ENCODE measurements at regions not wholly inside any gene's neighbourhood (a gene's known extent, or its start where the extent isn't known, plus 50 kb on each side); places are given as distances from the start of the nearest gene placed in this dataset.

DNA sequence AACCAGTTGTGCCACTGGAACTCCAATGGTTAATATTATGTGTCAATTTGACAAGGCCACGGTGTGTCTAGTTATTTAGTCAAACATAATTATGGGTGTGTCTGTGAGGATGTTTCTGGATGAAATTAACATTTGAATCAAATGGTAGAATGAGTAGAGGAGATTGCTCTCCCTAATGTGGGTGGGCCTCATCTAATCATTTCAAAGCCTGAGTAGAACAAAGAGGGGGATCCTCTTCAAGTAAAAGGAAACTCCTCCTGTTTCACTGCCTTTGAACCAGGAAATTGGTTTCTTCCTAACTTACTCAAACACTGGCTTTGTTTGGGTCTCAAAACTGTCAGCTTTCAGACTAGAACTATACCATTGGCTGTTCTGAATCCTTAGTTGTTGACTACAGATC, 1692.1 kb downstream of the PCDH19 start:
- H3K4me2 ChIP-seq (ENCODE audit: control insufficient read depth, insufficient read depth), result no peak overlapping the region
- ChIA-PET CTCF (no interaction called here), POLR2A (no interaction called here), SMC1A (ENCODE audit: uncharacterized antibody, unreplicated experiment) (no interaction called here), RAD21 (ENCODE audit: unreplicated experiment) (no interaction called here)
- no peak for ATAC-seq
- H3K36me3 ChIP-seq (ENCODE audit: control insufficient read depth in 2 of 2, insufficient read depth in 2 of 2, low read length in 1 of 2), result no peaks in the 10 kb centered on the region
- no peak overlapping the region for H2AFZ ChIP-seq (ENCODE audit: control insufficient read depth, low read depth, low read length)
- in situ Hi-C loops (cut with MboI), result no loop called here
- H4K20me1 ChIP-seq (ENCODE audit: control insufficient read depth, insufficient read depth), result no peaks in the 10 kb centered on the region
- no TSS peak for BruUV-seq (replicated peaks)
- H3K4me1 ChIP-seq (ENCODE audit: control insufficient read depth, insufficient read depth, low read length), result no peaks in the 10 kb centered on the region
- H3K79me2 ChIP-seq (ENCODE audit: control insufficient read depth, insufficient read depth, low read length), result no peaks in the 10 kb centered on the region
- intact Hi-C loops (cut with micrococcal nuclease; ENCODE audit: unreplicated experiment), result no loop called here
- no peak overlapping the region for H3K27ac ChIP-seq (ENCODE audit: control insufficient read depth, insufficient read depth)
- 0% methylated on average over 1 of the region's 1 CpG for WGBS (ENCODE audit: insufficient coverage, insufficient replicate concordance, low lambda C conversion rate, missing lambda C conversion rate)
- H3K9me3 ChIP-seq (replicated peaks; ENCODE audit: control insufficient read depth, insufficient read depth, low read length), result no peaks in the 10 kb centered on the region
- H3K4me3 ChIP-seq, result no peak overlapping the region
- H3K27me3 ChIP-seq (replicated peaks in 1 of 2; ENCODE audit: control insufficient read depth in 2 of 2, insufficient read depth in 2 of 2, low read length in 1 of 2), result no peaks in the 10 kb centered on the region
- H3K9ac ChIP-seq (ENCODE audit: control insufficient read depth, insufficient read depth, low read length), result no peak overlapping the region
- no peak for FAIRE-seq
- DNase-seq (ENCODE audit: low read depth, low spot score), result no peak
- TF ChIP-seq NFXL1 (IDR thresholded peaks at IDR 0.05; ENCODE audit: borderline replicate concordance) (no peak), SIN3A (IDR thresholded peaks at IDR 0.05; ENCODE audit: low read depth, low read length) (no peak), NR2F1 (conservative IDR thresholded peaks at IDR 0.05) (no peak), SKIL (IDR thresholded peaks at IDR 0.05; ENCODE audit: low read depth, poor library complexity, severe bottlenecking) (no peak), ASH2L (IDR thresholded peaks at IDR 0.05; ENCODE audit: borderline replicate concordance, low read depth) (no peak), SIX5 (IDR thresholded peaks at IDR 0.05; ENCODE audit: low read depth, low read length, severe bottlenecking) (no peak), USF1 (IDR thresholded peaks at IDR 0.05; ENCODE audit: borderline replicate concordance, extremely low read length, insufficient read depth, low read depth, low read length) (no peak), RBBP5 (conservative IDR thresholded peaks at IDR 0.05) (no peak), FOXM1 (IDR thresholded peaks at IDR 0.05; ENCODE audit: low read depth, low read length) (no peak), CHD4 (IDR thresholded peaks at IDR 0.05) (no peak), KLF5 (IDR thresholded peaks at IDR 0.05; ENCODE audit: partially characterized antibody) (no peak), LARP7 (IDR thresholded peaks at IDR 0.05) (no peak), POLR2AphosphoS2 (IDR thresholded peaks at IDR 0.05; ENCODE audit: low read depth, low read length) (no peak), ATF7 (IDR thresholded peaks at IDR 0.05; ENCODE audit: low read depth) (no peak), CREB1 (IDR thresholded peaks at IDR 0.05; ENCODE audit: low read depth) (no peak), RAD51 (IDR thresholded peaks at IDR 0.05) (no peak)
- TF ChIP-seq, protein P1, sequence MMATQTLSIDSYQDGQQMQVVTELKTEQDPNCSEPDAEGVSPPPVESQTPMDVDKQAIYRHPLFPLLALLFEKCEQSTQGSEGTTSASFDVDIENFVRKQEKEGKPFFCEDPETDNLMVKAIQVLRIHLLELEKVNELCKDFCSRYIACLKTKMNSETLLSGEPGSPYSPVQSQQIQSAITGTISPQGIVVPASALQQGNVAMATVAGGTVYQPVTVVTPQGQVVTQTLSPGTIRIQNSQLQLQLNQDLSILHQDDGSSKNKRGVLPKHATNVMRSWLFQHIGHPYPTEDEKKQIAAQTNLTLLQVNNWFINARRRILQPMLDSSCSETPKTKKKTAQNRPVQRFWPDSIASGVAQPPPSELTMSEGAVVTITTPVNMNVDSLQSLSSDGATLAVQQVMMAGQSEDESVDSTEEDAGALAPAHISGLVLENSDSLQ (IDR thresholded peaks at IDR 0.05), result no peak
- TF ChIP-seq, protein P2, sequence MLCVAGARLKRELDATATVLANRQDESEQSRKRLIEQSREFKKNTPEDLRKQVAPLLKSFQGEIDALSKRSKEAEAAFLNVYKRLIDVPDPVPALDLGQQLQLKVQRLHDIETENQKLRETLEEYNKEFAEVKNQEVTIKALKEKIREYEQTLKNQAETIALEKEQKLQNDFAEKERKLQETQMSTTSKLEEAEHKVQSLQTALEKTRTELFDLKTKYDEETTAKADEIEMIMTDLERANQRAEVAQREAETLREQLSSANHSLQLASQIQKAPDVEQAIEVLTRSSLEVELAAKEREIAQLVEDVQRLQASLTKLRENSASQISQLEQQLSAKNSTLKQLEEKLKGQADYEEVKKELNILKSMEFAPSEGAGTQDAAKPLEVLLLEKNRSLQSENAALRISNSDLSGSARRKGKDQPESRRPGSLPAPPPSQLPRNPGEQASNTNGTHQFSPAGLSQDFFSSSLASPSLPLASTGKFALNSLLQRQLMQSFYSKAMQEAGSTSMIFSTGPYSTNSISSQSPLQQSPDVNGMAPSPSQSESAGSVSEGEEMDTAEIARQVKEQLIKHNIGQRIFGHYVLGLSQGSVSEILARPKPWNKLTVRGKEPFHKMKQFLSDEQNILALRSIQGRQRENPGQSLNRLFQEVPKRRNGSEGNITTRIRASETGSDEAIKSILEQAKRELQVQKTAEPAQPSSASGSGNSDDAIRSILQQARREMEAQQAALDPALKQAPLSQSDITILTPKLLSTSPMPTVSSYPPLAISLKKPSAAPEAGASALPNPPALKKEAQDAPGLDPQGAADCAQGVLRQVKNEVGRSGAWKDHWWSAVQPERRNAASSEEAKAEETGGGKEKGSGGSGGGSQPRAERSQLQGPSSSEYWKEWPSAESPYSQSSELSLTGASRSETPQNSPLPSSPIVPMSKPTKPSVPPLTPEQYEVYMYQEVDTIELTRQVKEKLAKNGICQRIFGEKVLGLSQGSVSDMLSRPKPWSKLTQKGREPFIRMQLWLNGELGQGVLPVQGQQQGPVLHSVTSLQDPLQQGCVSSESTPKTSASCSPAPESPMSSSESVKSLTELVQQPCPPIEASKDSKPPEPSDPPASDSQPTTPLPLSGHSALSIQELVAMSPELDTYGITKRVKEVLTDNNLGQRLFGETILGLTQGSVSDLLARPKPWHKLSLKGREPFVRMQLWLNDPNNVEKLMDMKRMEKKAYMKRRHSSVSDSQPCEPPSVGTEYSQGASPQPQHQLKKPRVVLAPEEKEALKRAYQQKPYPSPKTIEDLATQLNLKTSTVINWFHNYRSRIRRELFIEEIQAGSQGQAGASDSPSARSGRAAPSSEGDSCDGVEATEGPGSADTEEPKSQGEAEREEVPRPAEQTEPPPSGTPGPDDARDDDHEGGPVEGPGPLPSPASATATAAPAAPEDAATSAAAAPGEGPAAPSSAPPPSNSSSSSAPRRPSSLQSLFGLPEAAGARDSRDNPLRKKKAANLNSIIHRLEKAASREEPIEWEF (IDR thresholded peaks at IDR 0.05; ENCODE audit: insufficient replicate concordance, low read depth, low read length), result no peak

Data from GM12878 (cell line).